Panc1 (cell line): ENCODE measurements at regions not wholly inside any gene's neighbourhood (a gene's known extent, or its start where the extent isn't known, plus 50 kb on each side); places are given as distances from the start of the nearest gene placed in this dataset.

Source experiments
- CTCF ChIP-seq: fragments of 450-650 bp; IDR thresholded peaks from 2 replicates; pipeline ENCODE4 v1.5.1; 2017; ENCODE audit warnings: mild to moderate bottlenecking
- POLR2AphosphoS5 ChIP-seq: IDR thresholded peaks from 2 replicates; pipeline ENCODE4 v1.6.1; 2012; ENCODE audit warnings: mild to moderate bottlenecking, low read depth, low read length, moderate library complexity
- SIN3A ChIP-seq: IDR thresholded peaks from 2 replicates; pipeline ENCODE4 v1.6.1; 2012; ENCODE audit warnings: low read depth, mild to moderate bottlenecking, low read length, moderate library complexity, borderline replicate concordance; ENCODE audit not compliant: insufficient read depth
- TCF7L2 ChIP-seq: IDR thresholded peaks from 2 replicates; pipeline ENCODE4 v1.6.1; 2011; ENCODE audit warnings: mild to moderate bottlenecking, low read depth, low read length, inconsistent platforms
- TF ChIP-seq, protein P1 (sequence below), 2 experiments: IDR thresholded peaks; 2 replicates each; pipeline ENCODE4 v1.6.1; 2011 to 2012; ENCODE audit warnings: low read depth in 2 of 2, control low read depth in 1 of 2, low read length in 1 of 2, mild to moderate bottlenecking in 1 of 2, moderate library complexity in 1 of 2; ENCODE audit not compliant: insufficient read depth in 1 of 2

GRCh38 chr10:128530946-128531345, 404.7 kb upstream of the MKI67 start:
- TF ChIP-seq CTCF (no peak), POLR2AphosphoS5 (no peak), SIN3A (no peak), TCF7L2 (no peak)
- TF ChIP-seq, protein P1, sequence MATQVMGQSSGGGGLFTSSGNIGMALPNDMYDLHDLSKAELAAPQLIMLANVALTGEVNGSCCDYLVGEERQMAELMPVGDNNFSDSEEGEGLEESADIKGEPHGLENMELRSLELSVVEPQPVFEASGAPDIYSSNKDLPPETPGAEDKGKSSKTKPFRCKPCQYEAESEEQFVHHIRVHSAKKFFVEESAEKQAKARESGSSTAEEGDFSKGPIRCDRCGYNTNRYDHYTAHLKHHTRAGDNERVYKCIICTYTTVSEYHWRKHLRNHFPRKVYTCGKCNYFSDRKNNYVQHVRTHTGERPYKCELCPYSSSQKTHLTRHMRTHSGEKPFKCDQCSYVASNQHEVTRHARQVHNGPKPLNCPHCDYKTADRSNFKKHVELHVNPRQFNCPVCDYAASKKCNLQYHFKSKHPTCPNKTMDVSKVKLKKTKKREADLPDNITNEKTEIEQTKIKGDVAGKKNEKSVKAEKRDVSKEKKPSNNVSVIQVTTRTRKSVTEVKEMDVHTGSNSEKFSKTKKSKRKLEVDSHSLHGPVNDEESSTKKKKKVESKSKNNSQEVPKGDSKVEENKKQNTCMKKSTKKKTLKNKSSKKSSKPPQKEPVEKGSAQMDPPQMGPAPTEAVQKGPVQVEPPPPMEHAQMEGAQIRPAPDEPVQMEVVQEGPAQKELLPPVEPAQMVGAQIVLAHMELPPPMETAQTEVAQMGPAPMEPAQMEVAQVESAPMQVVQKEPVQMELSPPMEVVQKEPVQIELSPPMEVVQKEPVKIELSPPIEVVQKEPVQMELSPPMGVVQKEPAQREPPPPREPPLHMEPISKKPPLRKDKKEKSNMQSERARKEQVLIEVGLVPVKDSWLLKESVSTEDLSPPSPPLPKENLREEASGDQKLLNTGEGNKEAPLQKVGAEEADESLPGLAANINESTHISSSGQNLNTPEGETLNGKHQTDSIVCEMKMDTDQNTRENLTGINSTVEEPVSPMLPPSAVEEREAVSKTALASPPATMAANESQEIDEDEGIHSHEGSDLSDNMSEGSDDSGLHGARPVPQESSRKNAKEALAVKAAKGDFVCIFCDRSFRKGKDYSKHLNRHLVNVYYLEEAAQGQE (IDR thresholded peaks at IDR 0.05; ENCODE audit: insufficient read depth in 1 of 2, low read depth in 2 of 2, low read length in 1 of 2), result no peak
